SK-N-MC (cell line): ENCODE measurements at regions not wholly inside any gene's neighbourhood (a gene's known extent, or its start where the extent isn't known, plus 50 kb on each side); places are given as distances from the start of the nearest gene placed in this dataset.

Experiments used
- EZH2 ChIP-seq: fragments of 200-600 bp; sonication (generic); IDR thresholded peaks from one replicate; pipeline ENCODE4 v1.6.1; 2017; ENCODE audit warnings: antibody characterized with exemption
- FOXP2 ChIP-seq: optimal IDR thresholded peaks from 2 replicates; pipeline ENCODE3; 2011; ENCODE audit warnings: mild to moderate bottlenecking, moderate library complexity; ENCODE audit not compliant: insufficient read depth; ENCODE audit errors: extremely low read length, control extremely low read depth
- POLR2AphosphoS5 ChIP-seq: IDR thresholded peaks from 2 replicates; pipeline ENCODE4 v1.6.1; 2012; ENCODE audit warnings: mild to moderate bottlenecking, low read depth, low read length, borderline replicate concordance

GRCh38 chr6:28757429-28758045, 166.2 kb downstream of the TRIM27 start:
- TF ChIP-seq EZH2 = no peak
- no peak for TF ChIP-seq POLR2AphosphoS5
- no peak for TF ChIP-seq FOXP2
